SK-N-SH treated with all-trans-retinoic acid at 6 μM for 48 hours (cell line): ENCODE measurements at regions not wholly inside any gene's neighbourhood (a gene's known extent, or its start where the extent isn't known, plus 50 kb on each side); places are given as distances from the start of the nearest gene placed in this dataset.

Source experiments
- ATAC-seq: fragments of 200-7000 bp; cut with Tn5 transposase; 3 replicates; pipeline ENCODE4 v1.9.1; 2020; ENCODE audit warnings: mild to moderate bottlenecking, moderate library complexity
- ARNTL ChIP-seq: fragments of 450-650 bp; formaldehyde crosslinking; IDR thresholded peaks from 2 replicates; pipeline ENCODE4 v1.5.0; 2020; ENCODE audit warnings: low read depth, mild to moderate bottlenecking, moderate library complexity, borderline replicate concordance
- BACH2 ChIP-seq: fragments of 250-450 bp; sonication (Bioruptor Pico); IDR thresholded peaks from 2 replicates; pipeline ENCODE4 v1.9.0; 2021; ENCODE audit warnings: mild to moderate bottlenecking, borderline replicate concordance
- CREB5 ChIP-seq: fragments of 250-450 bp; sonication (Bioruptor Pico); IDR thresholded peaks from 2 replicates; pipeline ENCODE4 v1.5.1; 2020; ENCODE audit warnings: low read depth, mild to moderate bottlenecking, moderate library complexity
- CSDC2 ChIP-seq: fragments of 250-450 bp; sonication (Bioruptor Pico); IDR thresholded peaks from 2 replicates; pipeline ENCODE4 v1.5.0; 2020; ENCODE audit warnings: mild to moderate bottlenecking, moderate library complexity
- ESRRG ChIP-seq: fragments of 250-450 bp; sonication (Bioruptor Pico); IDR thresholded peaks from 2 replicates; pipeline ENCODE4 v1.6.1; 2021; ENCODE audit warnings: mild to moderate bottlenecking
- GLIS3 ChIP-seq: fragments of 250-450 bp; sonication (Bioruptor Pico); IDR thresholded peaks from 2 replicates; pipeline ENCODE4 v1.5.0; 2020; ENCODE audit warnings: mild to moderate bottlenecking, moderate library complexity
- ISL1 ChIP-seq: fragments of 250-450 bp; sonication (Bioruptor Pico); IDR thresholded peaks from 2 replicates; pipeline ENCODE4 v2.1.2; 2022; ENCODE audit warnings: mild to moderate bottlenecking, moderate library complexity
- OSR1 ChIP-seq: fragments of 250-450 bp; sonication (Bioruptor Pico); IDR thresholded peaks from 2 replicates; pipeline ENCODE4 v1.8.0; 2022; ENCODE audit warnings: moderate library complexity, mild to moderate bottlenecking, inconsistent platforms
- PATZ1 ChIP-seq: fragments of 250-450 bp; sonication (Bioruptor Pico); IDR thresholded peaks from 2 replicates; pipeline ENCODE4 v1.8.0; 2020; ENCODE audit warnings: mild to moderate bottlenecking, moderate library complexity, borderline replicate concordance
- PPARA ChIP-seq: fragments of 250-450 bp; sonication (Bioruptor Pico); IDR thresholded peaks from 2 replicates; pipeline ENCODE4 v1.5.0; 2020; ENCODE audit warnings: mild to moderate bottlenecking, borderline replicate concordance
- RARB ChIP-seq: fragments of 250-450 bp; sonication (Bioruptor Pico); IDR thresholded peaks from 2 replicates; pipeline ENCODE4 v1.8.0; 2021; ENCODE audit warnings: mild to moderate bottlenecking, moderate library complexity
- SNAI2 ChIP-seq: fragments of 250-450 bp; sonication (Bioruptor Pico); IDR thresholded peaks from 2 replicates; pipeline ENCODE4 v1.5.0; 2020; ENCODE audit warnings: mild to moderate bottlenecking, moderate library complexity
- TCF4 ChIP-seq: fragments of 250-450 bp; sonication (Bioruptor Pico); IDR thresholded peaks from 2 replicates; pipeline ENCODE4 v1.8.0; 2021; ENCODE audit warnings: mild to moderate bottlenecking, moderate library complexity, borderline replicate concordance
- TOX ChIP-seq: fragments of 250-450 bp; sonication (Bioruptor Pico); IDR thresholded peaks from 2 replicates; pipeline ENCODE4 v1.8.0; 2021; ENCODE audit warnings: mild to moderate bottlenecking, moderate library complexity, borderline replicate concordance
- ZC3H10 ChIP-seq: fragments of 250-450 bp; sonication (Bioruptor Pico); IDR thresholded peaks from 2 replicates; pipeline ENCODE4 v1.5.1; 2021; ENCODE audit warnings: mild to moderate bottlenecking, moderate library complexity
- ZFP3 ChIP-seq: fragments of 250-450 bp; sonication (Bioruptor Pico); IDR thresholded peaks from 2 replicates; pipeline ENCODE4 v1.5.0; 2020; ENCODE audit warnings: mild to moderate bottlenecking, moderate library complexity
- ZFP30 ChIP-seq: fragments of 450-650 bp; formaldehyde crosslinking; IDR thresholded peaks from 2 replicates; pipeline ENCODE4 v1.5.0; 2022; ENCODE audit warnings: mild to moderate bottlenecking, moderate library complexity
- ZNF565 ChIP-seq: fragments of 450-650 bp; formaldehyde crosslinking; conservative IDR thresholded peaks from 2 replicates; pipeline ENCODE4 v1.5.0; 2020; ENCODE audit warnings: low read depth, mild to moderate bottlenecking, moderate library complexity
- ZNF70 ChIP-seq: fragments of 450-650 bp; formaldehyde crosslinking; IDR thresholded peaks from 2 replicates; pipeline ENCODE4 v1.5.0; 2020; ENCODE audit warnings: mild to moderate bottlenecking, moderate library complexity
- ZNF8 ChIP-seq: fragments of 450-650 bp; formaldehyde crosslinking; IDR thresholded peaks from 2 replicates; pipeline ENCODE4 v1.5.0; 2020; ENCODE audit warnings: mild to moderate bottlenecking, moderate library complexity
- TF ChIP-seq, protein P1 (sequence below): fragments of 250-450 bp; sonication (Bioruptor Pico); IDR thresholded peaks from 2 replicates; pipeline ENCODE4 v1.5.1; 2021; ENCODE audit warnings: mild to moderate bottlenecking, moderate library complexity
- TF ChIP-seq, protein P2 (sequence below): fragments of 250-450 bp; sonication (Bioruptor Pico); IDR thresholded peaks from 2 replicates; pipeline ENCODE4 v1.8.0; 2021; ENCODE audit warnings: low read depth, mild to moderate bottlenecking, moderate library complexity, borderline replicate concordance

DNA sequence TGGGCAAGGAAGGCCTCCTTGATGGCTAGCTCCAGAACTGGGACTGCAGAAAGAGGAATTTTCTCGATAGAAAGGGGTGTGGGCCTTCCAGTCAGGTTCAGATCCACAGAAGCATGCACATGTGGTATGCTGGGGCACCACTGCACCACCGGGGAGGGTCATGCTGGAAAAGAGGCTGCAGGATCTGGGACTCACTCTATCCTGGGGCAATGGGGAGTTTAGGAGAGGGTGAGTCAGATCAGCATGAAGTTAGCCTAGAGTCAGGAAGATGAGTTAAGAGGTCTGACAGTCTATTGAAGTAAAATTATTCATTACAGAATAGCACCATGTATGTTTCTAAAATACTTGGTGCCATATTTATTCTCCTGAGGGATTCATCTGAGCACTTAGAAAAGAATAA, 130.2 kb upstream of the TOPAZ1 start:
- TF ChIP-seq ESRRG (CRISPR knock-in tag) (no peak), TCF4 (CRISPR knock-in tag) (no peak), ZFP30 (no peak), OSR1 (CRISPR knock-in tag) (no peak), ZC3H10 (no peak), SNAI2 (CRISPR knock-in tag) (no peak), ZNF565 (CRISPR knock-in tag) (no peak), TOX (CRISPR knock-in tag) (no peak), CSDC2 (CRISPR knock-in tag) (no peak)
- TF ChIP-seq, protein P1, sequence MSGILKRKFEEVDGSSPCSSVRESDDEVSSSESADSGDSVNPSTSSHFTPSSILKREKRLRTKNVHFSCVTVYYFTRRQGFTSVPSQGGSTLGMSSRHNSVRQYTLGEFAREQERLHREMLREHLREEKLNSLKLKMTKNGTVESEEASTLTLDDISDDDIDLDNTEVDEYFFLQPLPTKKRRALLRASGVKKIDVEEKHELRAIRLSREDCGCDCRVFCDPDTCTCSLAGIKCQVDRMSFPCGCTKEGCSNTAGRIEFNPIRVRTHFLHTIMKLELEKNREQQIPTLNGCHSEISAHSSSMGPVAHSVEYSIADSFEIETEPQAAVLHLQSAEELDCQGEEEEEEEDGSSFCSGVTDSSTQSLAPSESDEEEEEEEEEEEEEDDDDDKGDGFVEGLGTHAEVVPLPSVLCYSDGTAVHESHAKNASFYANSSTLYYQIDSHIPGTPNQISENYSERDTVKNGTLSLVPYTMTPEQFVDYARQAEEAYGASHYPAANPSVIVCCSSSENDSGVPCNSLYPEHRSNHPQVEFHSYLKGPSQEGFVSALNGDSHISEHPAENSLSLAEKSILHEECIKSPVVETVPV (CRISPR knock-in tag), result no peak
- no peak for ATAC-seq

GRCh38 chr3:44114142-44114541, 127.5 kb upstream of the TOPAZ1 start:
- no peak for TF ChIP-seq OSR1 (CRISPR knock-in tag)
- TF ChIP-seq ZNF70 (CRISPR knock-in tag), result no peak
- no peak for TF ChIP-seq TCF4 (CRISPR knock-in tag)
- TF ChIP-seq ZNF8 (CRISPR knock-in tag), result no peak
- TF ChIP-seq ZC3H10, result no peak
- TF ChIP-seq, protein P1 (CRISPR knock-in tag), result no peak
- no peak for TF ChIP-seq ZNF565 (CRISPR knock-in tag)
- TF ChIP-seq SNAI2 (CRISPR knock-in tag), result no peak
- TF ChIP-seq CREB5 (CRISPR knock-in tag), result no peak
- TF ChIP-seq ISL1 (CRISPR knock-in tag), result no peak
- no peak for TF ChIP-seq GLIS3
- no peak for TF ChIP-seq ZFP30
- no peak for TF ChIP-seq BACH2
- no peak for TF ChIP-seq PATZ1
- TF ChIP-seq CSDC2 (CRISPR knock-in tag), result no peak
- TF ChIP-seq ARNTL (CRISPR knock-in tag), result no peak
- no peak for TF ChIP-seq ESRRG (CRISPR knock-in tag)
- TF ChIP-seq, protein P2, sequence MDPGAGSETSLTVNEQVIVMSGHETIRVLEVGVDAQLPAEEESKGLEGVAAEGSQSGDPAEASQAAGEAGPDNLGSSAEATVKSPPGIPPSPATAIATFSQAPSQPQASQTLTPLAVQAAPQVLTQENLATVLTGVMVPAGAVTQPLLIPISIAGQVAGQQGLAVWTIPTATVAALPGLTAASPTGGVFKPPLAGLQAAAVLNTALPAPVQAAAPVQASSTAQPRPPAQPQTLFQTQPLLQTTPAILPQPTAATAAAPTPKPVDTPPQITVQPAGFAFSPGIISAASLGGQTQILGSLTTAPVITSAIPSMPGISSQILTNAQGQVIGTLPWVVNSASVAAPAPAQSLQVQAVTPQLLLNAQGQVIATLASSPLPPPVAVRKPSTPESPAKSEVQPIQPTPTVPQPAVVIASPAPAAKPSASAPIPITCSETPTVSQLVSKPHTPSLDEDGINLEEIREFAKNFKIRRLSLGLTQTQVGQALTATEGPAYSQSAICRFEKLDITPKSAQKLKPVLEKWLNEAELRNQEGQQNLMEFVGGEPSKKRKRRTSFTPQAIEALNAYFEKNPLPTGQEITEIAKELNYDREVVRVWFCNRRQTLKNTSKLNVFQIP (CRISPR knock-in tag), result no peak
- no peak for TF ChIP-seq TOX (CRISPR knock-in tag)
- no peak for TF ChIP-seq PPARA (CRISPR knock-in tag)
- no peak for ATAC-seq

- TF ChIP-seq PPARA (CRISPR knock-in tag) (no peak), CREB5 (CRISPR knock-in tag) (no peak), TOX (CRISPR knock-in tag) (no peak), ZFP30 (no peak), SNAI2 (CRISPR knock-in tag) (no peak), RARB (no peak), ZNF565 (CRISPR knock-in tag) (no peak), BACH2 (no peak), ZFP3 (CRISPR knock-in tag) (no peak), TCF4 (CRISPR knock-in tag) (no peak), OSR1 (CRISPR knock-in tag) (no peak), ARNTL (CRISPR knock-in tag) (no peak), CSDC2 (CRISPR knock-in tag) (no peak)
- TF ChIP-seq, protein P1 (CRISPR knock-in tag), result no peak
- TF ChIP-seq, protein P2 (CRISPR knock-in tag), result no peak
- no peak for ATAC-seq
Observed at GRCh38 chr3:44117239-44117638, 124.4 kb upstream of the TOPAZ1 start.
